ENCODE measurements at regions not wholly inside any gene's neighbourhood (a gene's known extent, or its start where the extent isn't known, plus 50 kb on each side); places are given as distances from the start of the nearest gene placed in this dataset.
A peak's percentile ranks its signal among the peaks of the same experiment; 100 is the strongest.

DNA sequence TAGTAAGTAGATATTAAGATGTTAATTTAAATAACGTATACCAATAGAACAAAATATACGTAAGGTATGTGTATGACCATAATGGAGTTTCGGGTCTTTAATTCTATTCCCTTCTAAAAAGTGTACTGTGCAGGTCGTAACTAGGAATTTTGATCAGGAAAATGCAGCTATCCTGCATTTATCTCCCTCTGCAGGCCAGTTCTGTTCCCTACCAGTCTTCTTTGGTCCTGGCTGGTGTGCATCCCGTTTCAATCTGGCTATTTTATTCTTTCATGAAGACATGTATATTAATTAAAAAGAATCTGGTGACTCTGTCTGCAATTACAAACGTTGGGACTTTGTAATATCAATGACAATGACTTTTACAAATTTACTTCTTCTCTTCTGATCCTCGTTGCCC lies 534.1 kb upstream of the AADAT start:
- Histone ChIP-seq H3K27ac (no peak overlapping the region), H3K9me2 (ENCODE audit: insufficient read depth) (no peaks in the 10 kb centered on the region), H3K79me2 (ENCODE audit: insufficient read depth) (no peaks in the 10 kb centered on the region), H3K27me3 (replicated peaks; ENCODE audit: insufficient read depth) (no peaks in the 10 kb centered on the region), H3K4me2 (ENCODE audit: unreplicated experiment) (no peak overlapping the region), H2AFZ (no peak overlapping the region), H3K9me3 (ENCODE audit: low read depth) (peaks cover 2% of the 10 kb centered on the region), H3K4me1 (ENCODE audit: insufficient read depth) (no peaks in the 10 kb centered on the region), H3K36me3 (ENCODE audit: low read depth) (no peaks in the 10 kb centered on the region), H4K20me1 (ENCODE audit: insufficient read depth) (no peaks in the 10 kb centered on the region), H3F3A (ENCODE audit: insufficient read depth) (no peaks in the 10 kb centered on the region), H3K4me3 (no peak overlapping the region), H3K9ac (no peak overlapping the region)
- peak; percentile 1 for DNase-seq
- 19 to 20% methylated on average over 7 of the region's 7 CpGs for WGBS, 2 experiments (ENCODE audit: low coverage in 1 of 2, low lambda C conversion rate in 2 of 2, missing lambda C conversion rate in 2 of 2)
- TF ChIP-seq EZH2phosphoT487 (IDR thresholded peaks at IDR 0.05; ENCODE audit: insufficient read depth, low read depth) (no peak), EZH2 (IDR thresholded peaks at IDR 0.05; ENCODE audit: insufficient read depth, poor library complexity, severe bottlenecking) (no peak)
- in situ Hi-C loops (cut with MboI): no loop called here

DNA sequence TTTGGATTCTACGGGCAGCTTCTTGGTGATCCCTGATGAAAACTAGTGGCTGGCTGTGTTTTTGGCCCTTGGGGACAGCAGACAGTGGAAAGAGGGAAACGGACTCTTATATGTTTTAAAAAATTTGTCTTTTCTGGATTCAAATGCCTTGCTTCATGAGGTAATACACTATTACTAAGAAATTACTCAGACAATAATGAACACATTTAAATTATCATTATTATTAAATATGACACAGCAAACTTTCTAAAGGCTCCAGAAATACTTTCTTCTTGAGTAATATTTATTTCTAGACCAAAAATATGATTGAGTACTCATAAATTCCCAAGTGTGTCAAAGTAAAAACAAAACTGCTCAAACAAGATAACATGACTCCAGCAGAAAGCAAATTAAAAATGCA lies 520.7 kb upstream of the AADAT start:
- no peaks in the 10 kb centered on the region for H3K36me3 ChIP-seq (ENCODE audit: low read depth)
- no peaks in the 10 kb centered on the region for H3K27me3 ChIP-seq (replicated peaks; ENCODE audit: insufficient read depth)
- WGBS, 2 experiments (ENCODE audit: low coverage in 1 of 2, low lambda C conversion rate in 2 of 2, missing lambda C conversion rate in 2 of 2): 26 to 37% methylated on average over 2 of the region's 2 CpGs
- H3K4me1 ChIP-seq (ENCODE audit: insufficient read depth): no peaks in the 10 kb centered on the region
- H3K79me2 ChIP-seq (ENCODE audit: insufficient read depth): no peaks in the 10 kb centered on the region
- H2AFZ ChIP-seq: no peak overlapping the region
- TF ChIP-seq EZH2 (IDR thresholded peaks at IDR 0.05; ENCODE audit: insufficient read depth, poor library complexity, severe bottlenecking) (no peak), EZH2phosphoT487 (IDR thresholded peaks at IDR 0.05; ENCODE audit: insufficient read depth, low read depth) (no peak)
- peaks cover 3% of the 10 kb centered on the region for H3K9me3 ChIP-seq (ENCODE audit: low read depth)
- H3F3A ChIP-seq (ENCODE audit: insufficient read depth): no peaks in the 10 kb centered on the region
- no peak for DNase-seq
- H3K4me2 ChIP-seq (ENCODE audit: unreplicated experiment): no peak overlapping the region
- H3K9ac ChIP-seq: no peak overlapping the region
- in situ Hi-C loops (cut with MboI): no loop called here
- no peaks in the 10 kb centered on the region for H3K9me2 ChIP-seq (ENCODE audit: insufficient read depth)
- H3K4me3 ChIP-seq: no peak overlapping the region
- H4K20me1 ChIP-seq (ENCODE audit: insufficient read depth): no peaks in the 10 kb centered on the region
- no peak overlapping the region for H3K27ac ChIP-seq

DNA sequence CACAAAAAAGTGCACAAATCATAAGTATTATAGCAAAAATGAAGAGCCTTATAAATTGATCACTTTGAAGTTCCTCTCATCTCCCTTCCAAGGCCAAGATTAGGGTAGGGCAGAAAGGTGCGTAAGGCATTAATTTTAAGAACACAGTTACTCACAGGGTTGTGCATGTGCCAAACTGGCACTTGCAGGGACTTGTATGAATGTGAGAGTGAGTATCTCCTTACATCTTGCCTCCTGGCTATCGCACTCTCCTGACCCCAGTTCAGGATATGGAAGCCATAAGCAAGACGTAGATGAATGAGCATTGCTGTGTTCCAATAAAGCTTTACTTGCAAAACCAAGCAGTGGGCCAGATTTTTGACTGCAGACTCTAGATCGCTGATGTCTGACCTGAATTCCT lies 510.1 kb upstream of the AADAT start:
- DNase-seq: no peak
- Histone ChIP-seq H3K4me3 (no peak overlapping the region), H3K9me3 (ENCODE audit: low read depth) (no peaks in the 10 kb centered on the region), H3K9me2 (ENCODE audit: insufficient read depth) (no peaks in the 10 kb centered on the region), H3K27me3 (replicated peaks; ENCODE audit: insufficient read depth) (no peaks in the 10 kb centered on the region), H3K4me1 (ENCODE audit: insufficient read depth) (no peaks in the 10 kb centered on the region), H3F3A (ENCODE audit: insufficient read depth) (no peaks in the 10 kb centered on the region), H3K4me2 (ENCODE audit: unreplicated experiment) (no peak overlapping the region), H4K20me1 (ENCODE audit: insufficient read depth) (no peaks in the 10 kb centered on the region), H3K27ac (no peak overlapping the region), H3K36me3 (ENCODE audit: low read depth) (no peaks in the 10 kb centered on the region), H3K9ac (no peak overlapping the region), H3K79me2 (ENCODE audit: insufficient read depth) (no peaks in the 10 kb centered on the region), H2AFZ (no peak overlapping the region)
- TF ChIP-seq EZH2 (IDR thresholded peaks at IDR 0.05; ENCODE audit: insufficient read depth, poor library complexity, severe bottlenecking) (no peak), EZH2phosphoT487 (IDR thresholded peaks at IDR 0.05; ENCODE audit: insufficient read depth, low read depth) (no peak)
- in situ Hi-C loops (cut with MboI): no loop called here
- WGBS, 2 experiments (ENCODE audit: low coverage in 1 of 2, low lambda C conversion rate in 2 of 2, missing lambda C conversion rate in 2 of 2): 26 to 34% methylated on average over 4 of the region's 4 CpGs

DNA sequence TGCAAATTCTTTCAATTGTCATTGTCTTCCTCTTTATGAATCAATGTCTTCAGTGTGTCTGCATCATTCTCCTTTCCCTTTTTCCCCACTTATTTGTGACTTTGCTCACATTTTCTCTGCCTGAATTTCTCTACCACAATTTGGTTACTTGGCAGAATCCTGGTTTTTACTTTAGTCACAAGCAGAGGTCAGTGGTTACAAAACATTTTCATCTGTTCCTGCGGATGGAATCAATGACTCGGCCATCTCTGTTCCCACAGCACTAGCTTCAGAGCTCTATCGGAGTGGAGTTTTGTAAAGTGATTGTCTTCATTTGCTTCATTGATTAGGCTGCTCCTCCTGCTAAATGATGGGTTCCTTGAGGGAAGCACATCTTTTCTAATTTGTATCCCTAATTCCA lies 501.3 kb upstream of the AADAT start:
- no peaks in the 10 kb centered on the region for H4K20me1 ChIP-seq (ENCODE audit: insufficient read depth)
- H3K9me3 ChIP-seq (ENCODE audit: low read depth): no peaks in the 10 kb centered on the region
- 14 to 30% methylated on average over 3 of the region's 3 CpGs for WGBS, 2 experiments (ENCODE audit: low coverage in 1 of 2, low lambda C conversion rate in 2 of 2, missing lambda C conversion rate in 2 of 2)
- no peaks in the 10 kb centered on the region for H3K27me3 ChIP-seq (replicated peaks; ENCODE audit: insufficient read depth)
- in situ Hi-C loops (cut with MboI): no loop called here
- TF ChIP-seq EZH2 (IDR thresholded peaks at IDR 0.05; ENCODE audit: insufficient read depth, poor library complexity, severe bottlenecking): no peak
- no peak for TF ChIP-seq EZH2phosphoT487 (IDR thresholded peaks at IDR 0.05; ENCODE audit: insufficient read depth, low read depth)
- no peaks in the 10 kb centered on the region for H3K36me3 ChIP-seq (ENCODE audit: low read depth)
- H3K9ac ChIP-seq: no peak overlapping the region
- H3K4me2 ChIP-seq (ENCODE audit: unreplicated experiment): no peak overlapping the region
- H3K79me2 ChIP-seq (ENCODE audit: insufficient read depth): no peaks in the 10 kb centered on the region
- H3K4me1 ChIP-seq (ENCODE audit: insufficient read depth): no peaks in the 10 kb centered on the region
- H2AFZ ChIP-seq: no peak overlapping the region
- peak; percentile 36 for DNase-seq
- no peaks in the 10 kb centered on the region for H3F3A ChIP-seq (ENCODE audit: insufficient read depth)
- H3K4me3 ChIP-seq: no peak overlapping the region
- no peak overlapping the region for H3K27ac ChIP-seq
- no peaks in the 10 kb centered on the region for H3K9me2 ChIP-seq (ENCODE audit: insufficient read depth)

DNA sequence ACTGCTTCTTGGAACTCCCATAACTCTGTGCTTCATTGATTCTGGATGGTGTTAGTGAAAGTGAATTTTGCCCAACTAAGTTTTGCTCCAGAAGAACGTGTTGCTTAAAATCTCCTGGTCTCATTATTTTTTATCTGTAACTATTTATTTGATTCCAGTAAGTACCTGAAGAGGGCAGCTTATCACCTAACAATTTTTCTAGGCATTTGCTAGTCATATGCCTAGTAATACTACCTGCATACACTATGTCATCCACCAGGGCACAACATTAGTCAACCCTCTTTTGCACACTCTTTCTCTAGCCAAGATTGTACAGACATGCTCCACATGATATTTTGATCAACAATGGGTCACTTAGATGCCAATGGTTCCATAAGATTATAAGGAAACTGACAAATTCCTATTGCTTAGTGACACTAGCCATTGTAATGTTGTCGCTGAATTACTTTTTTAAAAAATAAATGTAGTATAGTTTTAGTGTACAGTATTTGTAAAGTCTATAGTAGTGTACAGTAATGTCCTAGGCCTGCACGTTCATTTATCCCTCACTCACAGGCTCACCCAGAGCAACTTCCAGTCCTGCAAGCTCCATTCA lies 499.9 kb upstream of the AADAT start:
- Histone ChIP-seq H4K20me1 (ENCODE audit: insufficient read depth) (no peaks in the 10 kb centered on the region), H3K4me3 (no peak overlapping the region), H3K27ac (no peak overlapping the region), H3K36me3 (ENCODE audit: low read depth) (no peaks in the 10 kb centered on the region), H2AFZ (no peak overlapping the region), H3K4me2 (ENCODE audit: unreplicated experiment) (no peak overlapping the region), H3K27me3 (replicated peaks; ENCODE audit: insufficient read depth) (no peaks in the 10 kb centered on the region), H3K9me2 (ENCODE audit: insufficient read depth) (no peaks in the 10 kb centered on the region), H3K9ac (no peak overlapping the region), H3K9me3 (ENCODE audit: low read depth) (no peaks in the 10 kb centered on the region), H3F3A (ENCODE audit: insufficient read depth) (no peaks in the 10 kb centered on the region), H3K4me1 (ENCODE audit: insufficient read depth) (no peaks in the 10 kb centered on the region), H3K79me2 (ENCODE audit: insufficient read depth) (no peaks in the 10 kb centered on the region)
- peak; percentile 26 for DNase-seq
- in situ Hi-C loops (cut with MboI): no loop called here
- TF ChIP-seq EZH2phosphoT487 (IDR thresholded peaks at IDR 0.05; ENCODE audit: insufficient read depth, low read depth): no peak
- no peak for TF ChIP-seq EZH2 (IDR thresholded peaks at IDR 0.05; ENCODE audit: insufficient read depth, poor library complexity, severe bottlenecking)
- WGBS, 2 experiments (ENCODE audit: low coverage in 1 of 2, low lambda C conversion rate in 2 of 2, missing lambda C conversion rate in 2 of 2): 26 to 33% methylated on average over 3 of the region's 3 CpGs

Measured in GM23248 (cell line).